HepG2 (cell line): ENCODE measurements at regions not wholly inside any gene's neighbourhood (a gene's known extent, or its start where the extent isn't known, plus 50 kb on each side); places are given as distances from the start of the nearest gene placed in this dataset.

Experiments
- ADNP ChIP-seq: sonication (generic); formaldehyde crosslinking; IDR thresholded peaks from 2 replicates; pipeline ENCODE4 v1.4.0; 2020; ENCODE audit warnings: missing genetic modification reagents
- ELF3 ChIP-seq: IDR thresholded peaks from 2 replicates; pipeline ENCODE4 v1.6.1; 2016; ENCODE audit warnings: missing genetic modification reagents, missing compliant biosample characterization
- HCFC1 ChIP-seq: fragments of 150-350 bp; IDR thresholded peaks from 2 replicates; pipeline ENCODE4 v1.6.1; 2014; ENCODE audit warnings: low read depth, low read length
- KDM5B ChIP-seq: sonication (generic); formaldehyde crosslinking; IDR thresholded peaks from 2 replicates; pipeline ENCODE4 v1.4.0; 2020; ENCODE audit warnings: missing genetic modification reagents, mild to moderate bottlenecking, borderline replicate concordance
- LCORL ChIP-seq, 2 experiments: fragments of 450-650 bp in 1 of 2; sonication (generic) in 1 of 2; formaldehyde crosslinking in 1 of 2; IDR thresholded peaks; 2 replicates each; pipeline versions ENCODE4 v1.5.0 to v1.6.1; 2017 to 2020; ENCODE audit warnings: antibody characterized with exemption in 1 of 2, missing genetic modification reagents in 1 of 2
- MAZ ChIP-seq, 2 experiments: sonication (generic) in 1 of 2; formaldehyde crosslinking in 1 of 2; IDR thresholded peaks; 2 replicates each; pipeline versions ENCODE4 v1.5.0 to v1.6.1; 2012 to 2020; ENCODE audit warnings: low read depth in 2 of 2, mild to moderate bottlenecking in 2 of 2, borderline replicate concordance in 1 of 2, improper control_type of control experiment in 1 of 2, low read length in 1 of 2, missing genetic modification reagents in 1 of 2, moderate library complexity in 1 of 2
- NBN ChIP-seq: fragments of 450-650 bp; conservative IDR thresholded peaks from 2 replicates; pipeline ENCODE4 v1.6.1; 2017
- NFRKB ChIP-seq: fragments of 450-650 bp; IDR thresholded peaks from 2 replicates; pipeline ENCODE4 v1.6.1; 2017
- NKX3-1 ChIP-seq: sonication (generic); formaldehyde crosslinking; IDR thresholded peaks from 2 replicates; pipeline ENCODE4 v1.5.0; 2020; ENCODE audit warnings: missing genetic modification reagents
- TMF1 ChIP-seq: sonication (generic); formaldehyde crosslinking; IDR thresholded peaks from 2 replicates; pipeline ENCODE4 v1.8.1; 2022; ENCODE audit warnings: low read depth, missing genetic modification reagents
- ZKSCAN8 ChIP-seq: IDR thresholded peaks from 2 replicates; pipeline ENCODE4 v1.6.1; 2016; ENCODE audit warnings: borderline replicate concordance, missing genetic modification reagents, missing compliant biosample characterization
- ZMYM3 ChIP-seq: sonication (generic); formaldehyde crosslinking; IDR thresholded peaks from 2 replicates; pipeline ENCODE4 v1.5.1; 2020; ENCODE audit warnings: mild to moderate bottlenecking, missing genetic modification reagents
- ZNF136 ChIP-seq: sonication (generic); formaldehyde crosslinking; IDR thresholded peaks from 2 replicates; pipeline ENCODE4 v1.8.1; 2022; ENCODE audit warnings: low read depth, mild to moderate bottlenecking, moderate library complexity, missing genetic modification reagents
- ZNF24 ChIP-seq: fragments of 450-650 bp; IDR thresholded peaks from 2 replicates; pipeline ENCODE4 v1.6.1; 2017; ENCODE audit warnings: antibody characterized with exemption, mild to moderate bottlenecking
- ZNF501 ChIP-seq: sonication (generic); formaldehyde crosslinking; IDR thresholded peaks from 2 replicates; pipeline ENCODE4 v1.5.1; 2020; ENCODE audit warnings: mild to moderate bottlenecking, moderate library complexity, missing genetic modification reagents
- ZNF546 ChIP-seq: sonication (generic); formaldehyde crosslinking; conservative IDR thresholded peaks from 2 replicates; pipeline ENCODE4 v1.8.1; 2023; ENCODE audit warnings: mild to moderate bottlenecking, missing genetic modification reagents
- TF ChIP-seq, protein P1 (sequence below), 2 experiments: IDR thresholded peaks; 2 replicates each; pipeline ENCODE4 v1.6.1; 2011 to 2012; ENCODE audit warnings: low read length in 2 of 2, borderline replicate concordance in 1 of 2, low read depth in 1 of 2, mild to moderate bottlenecking in 1 of 2, moderate library complexity in 1 of 2
- TF ChIP-seq, protein P2 (sequence below): sonication (generic); formaldehyde crosslinking; IDR thresholded peaks from 2 replicates; pipeline ENCODE4 v1.8.0; 2022; ENCODE audit warnings: missing genetic modification reagents, mild to moderate bottlenecking, moderate library complexity, borderline replicate concordance
- TF ChIP-seq, protein P3 (sequence below): IDR thresholded peaks from 2 replicates; pipeline ENCODE4 v1.6.1; 2018; ENCODE audit warnings: missing genetic modification reagents

DNA sequence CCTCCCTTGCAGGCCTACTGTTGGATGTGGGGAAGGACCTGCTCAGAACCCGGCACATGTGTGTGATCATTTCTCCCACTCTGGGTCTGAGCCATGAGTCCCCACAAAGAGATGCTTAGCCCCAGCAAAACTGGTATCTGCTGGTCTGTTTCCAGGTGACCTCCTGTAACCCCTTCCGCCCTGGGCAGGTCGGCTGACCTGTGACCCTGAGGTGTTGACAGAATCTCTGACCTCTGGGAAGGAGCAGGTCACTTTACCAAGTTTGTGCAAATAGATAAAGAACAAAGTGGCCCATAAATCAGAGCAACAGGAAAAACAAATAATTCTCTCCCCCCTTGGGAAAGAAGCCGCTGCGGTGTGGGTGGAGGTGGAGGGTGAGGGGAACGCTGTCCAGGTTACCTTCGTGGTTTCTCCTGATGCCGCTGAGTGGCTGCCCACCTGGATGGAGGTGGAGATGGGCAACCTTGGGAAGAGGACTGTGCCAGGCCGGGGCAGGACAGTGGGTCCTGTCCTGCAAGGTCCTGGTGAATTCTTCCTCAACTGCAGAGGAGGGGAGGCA lies 174.0 kb upstream of the MYCN start (continued):
- peak; percentile 97 for TF ChIP-seq NKX3-1
- TF ChIP-seq NBN, result no peak
- TF ChIP-seq ZMYM3, result peak; percentile 67
- TF ChIP-seq TMF1 (CRISPR knock-in tag), result 0 out of 2 replicates have a peak, but pooled peaks have one; percentile 52
- 0 out of 2 replicates have a peak, but pooled peaks have one; percentile 38 for TF ChIP-seq ZNF546 (CRISPR knock-in tag)
- 0 out of 2 replicates have a peak, but pooled peaks have one; percentile 26 for TF ChIP-seq MAZ (IDR thresholded peaks at IDR 0.05; ENCODE audit: borderline replicate concordance, low read depth, low read length)
- no peak; the same call in 1 of the 2 replicates for TF ChIP-seq MAZ (CRISPR knock-in tag; IDR thresholded peaks at IDR 0.05; ENCODE audit: low read depth)
- TF ChIP-seq KDM5B (CRISPR knock-in tag), result peak; percentile 66; the same call in 1 of the 2 replicates
- 0 out of 2 replicates have a peak, but pooled peaks have one; percentile 37 for TF ChIP-seq ZNF136
- no peak for TF ChIP-seq ADNP (CRISPR knock-in tag)
- peak; percentile 70; the same call in 1 of the 2 replicates for TF ChIP-seq ZKSCAN8
- no peak for TF ChIP-seq ZNF24
- TF ChIP-seq, protein P1, sequence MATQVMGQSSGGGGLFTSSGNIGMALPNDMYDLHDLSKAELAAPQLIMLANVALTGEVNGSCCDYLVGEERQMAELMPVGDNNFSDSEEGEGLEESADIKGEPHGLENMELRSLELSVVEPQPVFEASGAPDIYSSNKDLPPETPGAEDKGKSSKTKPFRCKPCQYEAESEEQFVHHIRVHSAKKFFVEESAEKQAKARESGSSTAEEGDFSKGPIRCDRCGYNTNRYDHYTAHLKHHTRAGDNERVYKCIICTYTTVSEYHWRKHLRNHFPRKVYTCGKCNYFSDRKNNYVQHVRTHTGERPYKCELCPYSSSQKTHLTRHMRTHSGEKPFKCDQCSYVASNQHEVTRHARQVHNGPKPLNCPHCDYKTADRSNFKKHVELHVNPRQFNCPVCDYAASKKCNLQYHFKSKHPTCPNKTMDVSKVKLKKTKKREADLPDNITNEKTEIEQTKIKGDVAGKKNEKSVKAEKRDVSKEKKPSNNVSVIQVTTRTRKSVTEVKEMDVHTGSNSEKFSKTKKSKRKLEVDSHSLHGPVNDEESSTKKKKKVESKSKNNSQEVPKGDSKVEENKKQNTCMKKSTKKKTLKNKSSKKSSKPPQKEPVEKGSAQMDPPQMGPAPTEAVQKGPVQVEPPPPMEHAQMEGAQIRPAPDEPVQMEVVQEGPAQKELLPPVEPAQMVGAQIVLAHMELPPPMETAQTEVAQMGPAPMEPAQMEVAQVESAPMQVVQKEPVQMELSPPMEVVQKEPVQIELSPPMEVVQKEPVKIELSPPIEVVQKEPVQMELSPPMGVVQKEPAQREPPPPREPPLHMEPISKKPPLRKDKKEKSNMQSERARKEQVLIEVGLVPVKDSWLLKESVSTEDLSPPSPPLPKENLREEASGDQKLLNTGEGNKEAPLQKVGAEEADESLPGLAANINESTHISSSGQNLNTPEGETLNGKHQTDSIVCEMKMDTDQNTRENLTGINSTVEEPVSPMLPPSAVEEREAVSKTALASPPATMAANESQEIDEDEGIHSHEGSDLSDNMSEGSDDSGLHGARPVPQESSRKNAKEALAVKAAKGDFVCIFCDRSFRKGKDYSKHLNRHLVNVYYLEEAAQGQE (IDR thresholded peaks at IDR 0.05; ENCODE audit: borderline replicate concordance in 1 of 2, low read depth in 1 of 2, low read length in 2 of 2), result peak in 1 of 2 experiments; percentile 88; a peak in 2 of 4 replicates
- peak; percentile 77 for TF ChIP-seq ELF3
- TF ChIP-seq HCFC1, result no peak
- TF ChIP-seq, protein P2, sequence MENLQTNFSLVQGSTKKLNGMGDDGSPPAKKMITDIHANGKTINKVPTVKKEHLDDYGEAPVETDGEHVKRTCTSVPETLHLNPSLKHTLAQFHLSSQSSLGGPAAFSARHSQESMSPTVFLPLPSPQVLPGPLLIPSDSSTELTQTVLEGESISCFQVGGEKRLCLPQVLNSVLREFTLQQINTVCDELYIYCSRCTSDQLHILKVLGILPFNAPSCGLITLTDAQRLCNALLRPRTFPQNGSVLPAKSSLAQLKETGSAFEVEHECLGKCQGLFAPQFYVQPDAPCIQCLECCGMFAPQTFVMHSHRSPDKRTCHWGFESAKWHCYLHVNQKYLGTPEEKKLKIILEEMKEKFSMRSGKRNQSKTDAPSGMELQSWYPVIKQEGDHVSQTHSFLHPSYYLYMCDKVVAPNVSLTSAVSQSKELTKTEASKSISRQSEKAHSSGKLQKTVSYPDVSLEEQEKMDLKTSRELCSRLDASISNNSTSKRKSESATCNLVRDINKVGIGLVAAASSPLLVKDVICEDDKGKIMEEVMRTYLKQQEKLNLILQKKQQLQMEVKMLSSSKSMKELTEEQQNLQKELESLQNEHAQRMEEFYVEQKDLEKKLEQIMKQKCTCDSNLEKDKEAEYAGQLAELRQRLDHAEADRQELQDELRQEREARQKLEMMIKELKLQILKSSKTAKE (CRISPR knock-in tag), result peak; percentile 91
- TF ChIP-seq, protein P3, sequence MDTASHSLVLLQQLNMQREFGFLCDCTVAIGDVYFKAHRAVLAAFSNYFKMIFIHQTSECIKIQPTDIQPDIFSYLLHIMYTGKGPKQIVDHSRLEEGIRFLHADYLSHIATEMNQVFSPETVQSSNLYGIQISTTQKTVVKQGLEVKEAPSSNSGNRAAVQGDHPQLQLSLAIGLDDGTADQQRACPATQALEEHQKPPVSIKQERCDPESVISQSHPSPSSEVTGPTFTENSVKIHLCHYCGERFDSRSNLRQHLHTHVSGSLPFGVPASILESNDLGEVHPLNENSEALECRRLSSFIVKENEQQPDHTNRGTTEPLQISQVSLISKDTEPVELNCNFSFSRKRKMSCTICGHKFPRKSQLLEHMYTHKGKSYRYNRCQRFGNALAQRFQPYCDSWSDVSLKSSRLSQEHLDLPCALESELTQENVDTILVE (CRISPR knock-in tag), result peak; percentile 78; the same call in 1 of the 2 replicates
- TF ChIP-seq LCORL (IDR thresholded peaks at IDR 0.05), result no peak
- peak; percentile 77; the same call in 1 of the 2 replicates for TF ChIP-seq LCORL (CRISPR knock-in tag; IDR thresholded peaks at IDR 0.05)
- TF ChIP-seq ZNF501 (CRISPR knock-in tag), result peak; percentile 55; the same call in 1 of the 2 replicates
- no peak for TF ChIP-seq NFRKB
